ENCODE measurements at regions not wholly inside any gene's neighbourhood (a gene's known extent, or its start where the extent isn't known, plus 50 kb on each side); places are given as distances from the start of the nearest gene placed in this dataset.

- TF ChIP-seq CTCF (IDR thresholded peaks at IDR 0.05 in 4 of 5, conservative IDR thresholded peaks at IDR 0.05 in 1 of 5) (no peak), POLR2A (IDR thresholded peaks at IDR 0.05) (no peak)
These were observed 76.9 kb upstream of the RNPC3 start for GRCh38 chr1:103448560-103448959.

Data from gastrocnemius medialis (tissue), 4 donors.